Fibroblast of pulmonary artery (primary cell): ENCODE measurements at regions not wholly inside any gene's neighbourhood (a gene's known extent, or its start where the extent isn't known, plus 50 kb on each side); places are given as distances from the start of the nearest gene placed in this dataset.

Source experiments
- DNase-seq: peaks from one replicate; pipeline ENCODE4 v3.0.0-alpha.2; 2010; ENCODE audit warnings: low read depth
- H3K4me3 ChIP-seq: replicated peaks from 2 replicates; pipeline ENCODE4 v1.5.1; 2011; ENCODE audit warnings: low read depth, mild to moderate bottlenecking, control low read depth, low read length, moderate library complexity
- TF ChIP-seq, protein P1 (sequence below): IDR thresholded peaks from 2 replicates; pipeline ENCODE4 v1.5.1; 2011; ENCODE audit warnings: mild to moderate bottlenecking, control low read depth, low read length, inconsistent platforms; ENCODE audit errors: missing control alignments

GRCh38 chr2:121160366-121160765 is 124.6 kb downstream of the TFCP2L1 start:
- TF ChIP-seq, protein P1, sequence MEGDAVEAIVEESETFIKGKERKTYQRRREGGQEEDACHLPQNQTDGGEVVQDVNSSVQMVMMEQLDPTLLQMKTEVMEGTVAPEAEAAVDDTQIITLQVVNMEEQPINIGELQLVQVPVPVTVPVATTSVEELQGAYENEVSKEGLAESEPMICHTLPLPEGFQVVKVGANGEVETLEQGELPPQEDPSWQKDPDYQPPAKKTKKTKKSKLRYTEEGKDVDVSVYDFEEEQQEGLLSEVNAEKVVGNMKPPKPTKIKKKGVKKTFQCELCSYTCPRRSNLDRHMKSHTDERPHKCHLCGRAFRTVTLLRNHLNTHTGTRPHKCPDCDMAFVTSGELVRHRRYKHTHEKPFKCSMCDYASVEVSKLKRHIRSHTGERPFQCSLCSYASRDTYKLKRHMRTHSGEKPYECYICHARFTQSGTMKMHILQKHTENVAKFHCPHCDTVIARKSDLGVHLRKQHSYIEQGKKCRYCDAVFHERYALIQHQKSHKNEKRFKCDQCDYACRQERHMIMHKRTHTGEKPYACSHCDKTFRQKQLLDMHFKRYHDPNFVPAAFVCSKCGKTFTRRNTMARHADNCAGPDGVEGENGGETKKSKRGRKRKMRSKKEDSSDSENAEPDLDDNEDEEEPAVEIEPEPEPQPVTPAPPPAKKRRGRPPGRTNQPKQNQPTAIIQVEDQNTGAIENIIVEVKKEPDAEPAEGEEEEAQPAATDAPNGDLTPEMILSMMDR: no peak
- no peak overlapping the region for H3K4me3 ChIP-seq
- DNase-seq: no peak

DNA sequence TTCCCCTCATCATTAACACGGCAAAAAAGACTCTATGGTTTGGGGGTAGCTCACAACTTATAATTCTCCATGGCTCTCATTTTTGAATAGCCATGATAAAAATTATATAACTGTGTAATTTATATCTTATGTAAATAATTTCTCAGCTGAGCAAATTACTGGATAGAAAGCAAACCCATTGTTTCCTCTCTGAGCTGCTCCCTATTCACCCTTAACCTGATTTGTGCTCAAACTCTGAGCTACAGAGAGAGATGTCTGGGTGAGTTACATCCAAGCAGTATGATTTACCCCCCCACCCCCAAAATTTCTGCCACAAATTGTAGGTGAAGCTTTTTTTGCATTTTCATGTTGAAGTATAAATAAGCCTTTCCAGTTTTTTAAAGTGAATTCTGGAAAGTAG is 123.7 kb downstream of the TFCP2L1 start:
- H3K4me3 ChIP-seq: no peak overlapping the region
- DNase-seq: no peak
- TF ChIP-seq, protein P1: no peak

DNA sequence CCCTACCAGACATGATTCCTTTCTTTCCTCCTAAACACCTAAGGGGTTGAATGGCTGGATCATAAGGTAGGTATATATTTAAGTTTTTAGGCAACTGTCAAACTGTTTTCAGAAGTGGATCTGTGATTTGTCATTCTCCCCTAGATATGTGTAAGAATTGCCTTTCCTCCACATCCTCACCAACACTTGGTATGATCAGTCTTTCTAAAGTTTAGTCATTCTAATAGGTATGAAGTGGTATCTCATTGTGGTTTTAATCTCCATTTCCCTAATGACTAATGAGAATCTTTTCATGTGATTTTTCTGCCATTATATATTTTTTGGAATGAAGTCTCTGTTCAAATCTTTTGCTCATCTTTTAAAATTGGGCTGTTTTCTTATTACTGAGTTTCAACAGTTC is 122.1 kb downstream of the TFCP2L1 start:
- no peak for DNase-seq
- H3K4me3 ChIP-seq: no peak overlapping the region
- TF ChIP-seq, protein P1: no peak

DNA sequence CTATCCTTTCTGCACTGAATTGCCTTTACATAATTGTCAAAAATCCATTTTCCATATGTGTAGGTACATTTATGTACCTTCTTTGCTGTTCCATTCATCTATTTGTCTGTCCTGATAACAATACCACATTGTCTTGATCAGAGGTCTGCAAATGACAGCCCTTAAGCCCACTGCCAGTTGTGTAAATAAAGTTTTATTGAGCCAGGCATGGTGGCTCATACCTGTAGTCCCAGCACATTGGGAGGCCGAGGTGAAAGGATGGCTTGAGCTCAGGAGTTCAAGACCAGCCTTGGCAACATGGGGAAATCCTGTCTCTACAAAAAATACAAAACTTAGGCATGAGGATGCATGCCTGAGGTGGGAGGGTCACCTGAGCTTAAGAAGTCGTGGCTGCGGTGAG is 121.0 kb downstream of the TFCP2L1 start:
- DNase-seq: no peak
- H3K4me3 ChIP-seq: no peak overlapping the region
- TF ChIP-seq, protein P1: no peak

DNA sequence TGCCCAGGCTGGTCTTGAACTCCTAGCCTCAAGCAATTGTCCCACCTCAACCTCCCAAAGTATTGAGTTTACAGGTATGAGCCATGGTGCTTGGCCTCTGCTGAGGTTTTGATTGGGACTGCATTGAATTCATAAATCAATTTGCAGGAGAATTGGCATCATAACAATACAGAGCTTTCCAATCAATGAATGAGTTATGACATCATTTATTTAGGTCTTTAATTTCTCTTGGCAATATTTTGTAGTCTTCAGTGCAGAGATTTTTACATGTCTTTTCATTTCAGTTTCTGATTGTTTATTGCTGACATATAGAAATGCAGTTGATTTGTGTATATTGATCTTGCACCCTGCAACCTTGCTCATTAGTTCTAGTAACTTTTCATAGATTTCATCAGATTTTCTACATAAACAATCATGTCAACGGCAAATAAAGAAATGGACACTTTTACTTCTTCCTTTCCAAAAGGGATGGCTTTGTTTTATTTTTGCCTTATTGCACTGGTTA is 119.9 kb downstream of the TFCP2L1 start:
- TF ChIP-seq, protein P1: no peak
- no peak overlapping the region for H3K4me3 ChIP-seq

More for the DNA sequence above, 119.9 kb downstream of the TFCP2L1 start:
- no peak for DNase-seq
